GM12878 (cell line): ENCODE measurements at regions not wholly inside any gene's neighbourhood (a gene's known extent, or its start where the extent isn't known, plus 50 kb on each side); places are given as distances from the start of the nearest gene placed in this dataset.

Source experiments
- ATAC-seq: fragments of 200-7000 bp; cut with Tn5 transposase; 3 replicates; pipeline ENCODE4 v1.9.1; 2020; ENCODE audit warnings: mild to moderate bottlenecking, moderate library complexity
- BruUV-seq: library from RNA; stranded (reverse); fragments of 400-500 nt; replicated peaks from 2 replicates; lab custom pipeline; 2021; lab: Mats Ljungman, UMichigan
- CTCF ChIA-PET: fragments of 300-600 bp; sonication (Branson Sonifier 250); formaldehyde crosslinking; extraction: SDS; loops from one replicate; lab custom pipeline; 2021; ENCODE audit warnings: inconsistent platforms; lab: Yijun Ruan, JAX
- POLR2A ChIA-PET: fragments of 350-600 bp; formaldehyde crosslinking; extraction: SDS; loops from one replicate; lab custom pipeline; 2021; ENCODE audit warnings: inconsistent platforms; lab: Charles Lee
- RAD21 ChIA-PET: fragments of 300-600 bp; sonication (Branson Sonifier 250); formaldehyde crosslinking; loops from one replicate; lab custom pipeline; 2023; ENCODE audit warnings: antibody characterized with exemption; ENCODE audit not compliant: unreplicated experiment; lab: Charles Lee
- SMC1A ChIA-PET: fragments of 300-600 bp; sonication (Branson Sonifier 250); formaldehyde crosslinking; loops from one replicate; lab custom pipeline; 2023; ENCODE audit not compliant: unreplicated experiment, uncharacterized antibody; lab: Charles Lee
- DNase-seq: peaks from one replicate; pipeline ENCODE4 v3.0.0-alpha.2; 2011; ENCODE audit warnings: low read depth, low spot score
- FAIRE-seq: peaks from 3 replicates; lab custom pipeline; 2011; peaks lifted over from hg19 to GRCh38; lab: Jason Lieb, UNC
- H2AFZ ChIP-seq: 2 replicates; pipeline ENCODE4 v1.6.0; 2011; ENCODE audit warnings: low read depth, low read length, control low read depth; ENCODE audit not compliant: control insufficient read depth
- H3K27ac ChIP-seq: 2 replicates; pipeline ENCODE4 v1.5.1; 2011; ENCODE audit warnings: control low read depth; ENCODE audit not compliant: control insufficient read depth, insufficient read depth
- H3K27me3 ChIP-seq, 2 experiments: replicated peaks in 1 of 2; 2 replicates each; pipeline versions ENCODE4 v1.6.0 to v1.6.1; 2011; ENCODE audit warnings: low read length in 1 of 2; ENCODE audit not compliant: control insufficient read depth in 2 of 2, insufficient read depth in 2 of 2
- H3K36me3 ChIP-seq, 2 experiments: 2 replicates each; pipeline ENCODE4 v1.5.1; 2011; ENCODE audit warnings: low read length in 1 of 2; ENCODE audit not compliant: control insufficient read depth in 2 of 2, insufficient read depth in 2 of 2
- H3K4me1 ChIP-seq: 2 replicates; pipeline ENCODE4 v1.6.1; 2011; ENCODE audit warnings: mild to moderate bottlenecking, low read length, moderate library complexity, mixed read lengths; ENCODE audit not compliant: control insufficient read depth, insufficient read depth
- H3K4me2 ChIP-seq: 2 replicates; pipeline ENCODE4 v1.6.0; 2011; ENCODE audit warnings: control low read depth; ENCODE audit not compliant: control insufficient read depth, insufficient read depth
- H3K4me3 ChIP-seq: fragments of 200-600 bp; sonication (generic); 2 replicates; pipeline ENCODE4 v1.5.1; 2016
- H3K79me2 ChIP-seq: 2 replicates; pipeline ENCODE4 v1.6.0; 2011; ENCODE audit warnings: low read length; ENCODE audit not compliant: control insufficient read depth, insufficient read depth
- H3K9ac ChIP-seq: 2 replicates; pipeline ENCODE4 v1.8.0; 2011; ENCODE audit warnings: low read length, control low read depth, mixed read lengths; ENCODE audit not compliant: control insufficient read depth, insufficient read depth
- H3K9me3 ChIP-seq: replicated peaks from 3 replicates; pipeline ENCODE4 v1.5.1; 2011; ENCODE audit warnings: mild to moderate bottlenecking, low read length; ENCODE audit not compliant: control insufficient read depth, insufficient read depth
- H4K20me1 ChIP-seq: 2 replicates; pipeline ENCODE4 v1.6.0; 2011; ENCODE audit not compliant: control insufficient read depth, insufficient read depth
- BACH1 ChIP-seq: fragments of 450-650 bp; IDR thresholded peaks from 2 replicates; pipeline ENCODE4 v1.6.1; 2017; ENCODE audit warnings: mild to moderate bottlenecking, borderline replicate concordance
- BMI1 ChIP-seq: fragments of 450-650 bp; IDR thresholded peaks from 2 replicates; pipeline ENCODE4 v1.6.1; 2016; ENCODE audit warnings: mild to moderate bottlenecking, moderate library complexity, borderline replicate concordance
- CEBPB ChIP-seq, 2 experiments: fragments of 150-350 bp in 1 of 2; IDR thresholded peaks; 2 replicates each; pipeline ENCODE4 v1.6.1; 2012 to 2014; ENCODE audit warnings: low read depth in 2 of 2, low read length in 2 of 2, borderline replicate concordance in 1 of 2, inconsistent platforms in 1 of 2
- CHD4 ChIP-seq: fragments of 200-600 bp; sonication (generic); IDR thresholded peaks from 2 replicates; pipeline ENCODE4 v1.6.1; 2016; ENCODE audit warnings: mild to moderate bottlenecking
- EZH2 ChIP-seq: IDR thresholded peaks from 2 replicates; pipeline ENCODE4 v1.6.1; 2012; ENCODE audit warnings: low read depth, mild to moderate bottlenecking, control low read depth, inconsistent platforms, low read length, borderline replicate concordance; ENCODE audit not compliant: control insufficient read depth
- FOXK2 ChIP-seq: fragments of 450-650 bp; IDR thresholded peaks from 2 replicates; pipeline ENCODE4 v1.6.1; 2017; ENCODE audit warnings: mild to moderate bottlenecking, moderate library complexity
- GABPA ChIP-seq: IDR thresholded peaks from 2 replicates; pipeline ENCODE4 v1.6.1; 2014; ENCODE audit warnings: antibody characterized with exemption, low read depth, mild to moderate bottlenecking, inconsistent platforms
- HDAC6 ChIP-seq: fragments of 200-600 bp; sonication (generic); IDR thresholded peaks from one replicate; pipeline ENCODE4 v1.8.0; 2017; ENCODE audit warnings: antibody characterized with exemption; ENCODE audit not compliant: unreplicated experiment
- JUNB ChIP-seq: IDR thresholded peaks from 2 replicates; pipeline ENCODE4 v1.6.1; 2016; ENCODE audit warnings: antibody characterized with exemption, mild to moderate bottlenecking
- NR2F1 ChIP-seq: fragments of 450-650 bp; conservative IDR thresholded peaks from 2 replicates; pipeline ENCODE4 v1.6.1; 2017; ENCODE audit warnings: mild to moderate bottlenecking
- STAT1 ChIP-seq: fragments of 450-650 bp; conservative IDR thresholded peaks from 2 replicates; pipeline ENCODE4 v1.6.1; 2014; ENCODE audit warnings: antibody characterized with exemption, mild to moderate bottlenecking
- WRNIP1 ChIP-seq: IDR thresholded peaks from 2 replicates; pipeline ENCODE4 v1.6.1; 2011; ENCODE audit warnings: low read depth, low read length, improper control_type of control experiment, borderline replicate concordance
- ZNF24 ChIP-seq: fragments of 450-650 bp; IDR thresholded peaks from 2 replicates; pipeline ENCODE4 v1.6.1; 2017; ENCODE audit warnings: antibody characterized with exemption, mild to moderate bottlenecking
- WGBS: methylation state at CpG from one replicate; pipeline ENCODE4 v1.1.6; 2016; ENCODE audit warnings: low lambda C conversion rate; ENCODE audit not compliant: insufficient replicate concordance, insufficient coverage; ENCODE audit errors: missing lambda C conversion rate; 5-methylcytosine and 5-hydroxymethylcytosine counted together
- in situ Hi-C: fragments of 300-500 bp; cut with MboI; formaldehyde crosslinking; loops from 9 replicates; pipeline ENCODE4 v1.14.3; 2018; ENCODE audit warnings: mixed read lengths
- intact Hi-C: fragments of 100-400 bp; cut with micrococcal nuclease; formaldehyde crosslinking; loops from one replicate; pipeline ENCODE4 v1.14.2; 2022; ENCODE audit not compliant: unreplicated experiment
- TF ChIP-seq, protein P1 (sequence below): fragments of 450-650 bp; IDR thresholded peaks from 2 replicates; pipeline ENCODE4 v1.6.1; 2017; ENCODE audit warnings: low read depth, mild to moderate bottlenecking, moderate library complexity
- TF ChIP-seq, protein P2 (sequence below): fragments of 450-650 bp; IDR thresholded peaks from 2 replicates; pipeline ENCODE4 v1.6.1; 2017; ENCODE audit warnings: antibody characterized with exemption, mild to moderate bottlenecking, moderate library complexity
- TF ChIP-seq, protein P3 (sequence below): fragments of 450-650 bp; IDR thresholded peaks from 2 replicates; pipeline ENCODE4 v1.6.1; 2017; ENCODE audit warnings: borderline replicate concordance
- TF ChIP-seq, protein P4 (sequence below): fragments of 450-650 bp; IDR thresholded peaks from 2 replicates; pipeline ENCODE4 v1.6.1; 2017; ENCODE audit warnings: mild to moderate bottlenecking, low read depth, inconsistent platforms; ENCODE audit not compliant: poor library complexity, severe bottlenecking

DNA sequence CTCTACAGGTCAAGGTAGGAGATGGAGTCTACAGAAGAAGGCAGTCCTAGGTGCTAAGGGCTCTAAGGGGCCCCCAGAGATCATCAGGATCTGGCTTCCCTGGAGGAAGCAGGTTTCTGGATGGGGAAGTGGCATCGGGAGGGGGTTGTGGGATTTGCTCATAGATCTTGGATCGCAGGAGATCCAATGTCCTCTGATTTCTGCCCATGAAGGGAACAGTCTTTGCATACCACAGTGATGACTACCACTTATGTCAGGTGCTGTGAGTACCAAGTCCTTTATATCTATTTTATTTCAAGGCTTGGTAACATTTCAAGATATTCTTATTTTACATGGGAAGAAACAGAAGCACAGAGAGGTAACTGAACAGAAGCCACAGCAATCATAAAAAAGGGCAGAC lies 164.0 kb downstream of the RGS9 start:
- no peak for FAIRE-seq
- intact Hi-C loops (no loop called here), in situ Hi-C loops (no loop called here)
- Histone ChIP-seq H3K4me1 (no peaks in the 10 kb centered on the region), H3K27me3 (no peaks in the 10 kb centered on the region; a peak in 1 of 4 replicates), H3K79me2 (no peaks in the 10 kb centered on the region), H3K9me3 (no peaks in the 10 kb centered on the region), H3K4me3 (no peak overlapping the region), H2AFZ (no peak overlapping the region), H4K20me1 (no peaks in the 10 kb centered on the region), H3K36me3 (no peaks in the 10 kb centered on the region), H3K4me2 (no peak overlapping the region), H3K9ac (no peak overlapping the region), H3K27ac (no peak overlapping the region)
- no TSS peak for BruUV-seq
- ChIA-PET CTCF (no interaction called here), SMC1A (no interaction called here), RAD21 (no interaction called here), POLR2A (interaction anchor here (0.7 kb wide), 1 partner anchor 768 kb away, joined by 3 read pairs; no protein-coding TSS in a partner anchor)
- WGBS, result 3% methylated on average over 2 of the region's 2 CpGs
- TF ChIP-seq, protein P1, sequence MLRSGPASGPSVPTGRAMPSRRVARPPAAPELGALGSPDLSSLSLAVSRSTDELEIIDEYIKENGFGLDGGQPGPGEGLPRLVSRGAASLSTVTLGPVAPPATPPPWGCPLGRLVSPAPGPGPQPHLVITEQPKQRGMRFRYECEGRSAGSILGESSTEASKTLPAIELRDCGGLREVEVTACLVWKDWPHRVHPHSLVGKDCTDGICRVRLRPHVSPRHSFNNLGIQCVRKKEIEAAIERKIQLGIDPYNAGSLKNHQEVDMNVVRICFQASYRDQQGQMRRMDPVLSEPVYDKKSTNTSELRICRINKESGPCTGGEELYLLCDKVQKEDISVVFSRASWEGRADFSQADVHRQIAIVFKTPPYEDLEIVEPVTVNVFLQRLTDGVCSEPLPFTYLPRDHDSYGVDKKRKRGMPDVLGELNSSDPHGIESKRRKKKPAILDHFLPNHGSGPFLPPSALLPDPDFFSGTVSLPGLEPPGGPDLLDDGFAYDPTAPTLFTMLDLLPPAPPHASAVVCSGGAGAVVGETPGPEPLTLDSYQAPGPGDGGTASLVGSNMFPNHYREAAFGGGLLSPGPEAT, result no peak
- TF ChIP-seq WRNIP1 (no peak), NR2F1 (no peak), CEBPB (IDR thresholded peaks at IDR 0.05; ENCODE audit: borderline replicate concordance in 1 of 2, low read depth in 2 of 2, low read length in 2 of 2) (no peak), CHD4 (no peak), ZNF24 (no peak), HDAC6 (no peak), JUNB (no peak), GABPA (no peak), EZH2 (no peak), FOXK2 (no peak), BACH1 (no peak), BMI1 (no peak), STAT1 (no peak)
- TF ChIP-seq, protein P2, sequence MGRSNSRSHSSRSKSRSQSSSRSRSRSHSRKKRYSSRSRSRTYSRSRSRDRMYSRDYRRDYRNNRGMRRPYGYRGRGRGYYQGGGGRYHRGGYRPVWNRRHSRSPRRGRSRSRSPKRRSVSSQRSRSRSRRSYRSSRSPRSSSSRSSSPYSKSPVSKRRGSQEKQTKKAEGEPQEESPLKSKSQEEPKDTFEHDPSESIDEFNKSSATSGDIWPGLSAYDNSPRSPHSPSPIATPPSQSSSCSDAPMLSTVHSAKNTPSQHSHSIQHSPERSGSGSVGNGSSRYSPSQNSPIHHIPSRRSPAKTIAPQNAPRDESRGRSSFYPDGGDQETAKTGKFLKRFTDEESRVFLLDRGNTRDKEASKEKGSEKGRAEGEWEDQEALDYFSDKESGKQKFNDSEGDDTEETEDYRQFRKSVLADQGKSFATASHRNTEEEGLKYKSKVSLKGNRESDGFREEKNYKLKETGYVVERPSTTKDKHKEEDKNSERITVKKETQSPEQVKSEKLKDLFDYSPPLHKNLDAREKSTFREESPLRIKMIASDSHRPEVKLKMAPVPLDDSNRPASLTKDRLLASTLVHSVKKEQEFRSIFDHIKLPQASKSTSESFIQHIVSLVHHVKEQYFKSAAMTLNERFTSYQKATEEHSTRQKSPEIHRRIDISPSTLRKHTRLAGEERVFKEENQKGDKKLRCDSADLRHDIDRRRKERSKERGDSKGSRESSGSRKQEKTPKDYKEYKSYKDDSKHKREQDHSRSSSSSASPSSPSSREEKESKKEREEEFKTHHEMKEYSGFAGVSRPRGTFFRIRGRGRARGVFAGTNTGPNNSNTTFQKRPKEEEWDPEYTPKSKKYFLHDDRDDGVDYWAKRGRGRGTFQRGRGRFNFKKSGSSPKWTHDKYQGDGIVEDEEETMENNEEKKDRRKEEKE, result no peak
- TF ChIP-seq, protein P3, sequence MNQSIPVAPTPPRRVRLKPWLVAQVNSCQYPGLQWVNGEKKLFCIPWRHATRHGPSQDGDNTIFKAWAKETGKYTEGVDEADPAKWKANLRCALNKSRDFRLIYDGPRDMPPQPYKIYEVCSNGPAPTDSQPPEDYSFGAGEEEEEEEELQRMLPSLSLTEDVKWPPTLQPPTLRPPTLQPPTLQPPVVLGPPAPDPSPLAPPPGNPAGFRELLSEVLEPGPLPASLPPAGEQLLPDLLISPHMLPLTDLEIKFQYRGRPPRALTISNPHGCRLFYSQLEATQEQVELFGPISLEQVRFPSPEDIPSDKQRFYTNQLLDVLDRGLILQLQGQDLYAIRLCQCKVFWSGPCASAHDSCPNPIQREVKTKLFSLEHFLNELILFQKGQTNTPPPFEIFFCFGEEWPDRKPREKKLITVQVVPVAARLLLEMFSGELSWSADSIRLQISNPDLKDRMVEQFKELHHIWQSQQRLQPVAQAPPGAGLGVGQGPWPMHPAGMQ, result no peak
- TF ChIP-seq, protein P4, sequence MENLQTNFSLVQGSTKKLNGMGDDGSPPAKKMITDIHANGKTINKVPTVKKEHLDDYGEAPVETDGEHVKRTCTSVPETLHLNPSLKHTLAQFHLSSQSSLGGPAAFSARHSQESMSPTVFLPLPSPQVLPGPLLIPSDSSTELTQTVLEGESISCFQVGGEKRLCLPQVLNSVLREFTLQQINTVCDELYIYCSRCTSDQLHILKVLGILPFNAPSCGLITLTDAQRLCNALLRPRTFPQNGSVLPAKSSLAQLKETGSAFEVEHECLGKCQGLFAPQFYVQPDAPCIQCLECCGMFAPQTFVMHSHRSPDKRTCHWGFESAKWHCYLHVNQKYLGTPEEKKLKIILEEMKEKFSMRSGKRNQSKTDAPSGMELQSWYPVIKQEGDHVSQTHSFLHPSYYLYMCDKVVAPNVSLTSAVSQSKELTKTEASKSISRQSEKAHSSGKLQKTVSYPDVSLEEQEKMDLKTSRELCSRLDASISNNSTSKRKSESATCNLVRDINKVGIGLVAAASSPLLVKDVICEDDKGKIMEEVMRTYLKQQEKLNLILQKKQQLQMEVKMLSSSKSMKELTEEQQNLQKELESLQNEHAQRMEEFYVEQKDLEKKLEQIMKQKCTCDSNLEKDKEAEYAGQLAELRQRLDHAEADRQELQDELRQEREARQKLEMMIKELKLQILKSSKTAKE, result no peak
- ATAC-seq, result no peak
- DNase-seq, result no peak
